ENCODE measurements at regions not wholly inside any gene's neighbourhood (a gene's known extent, or its start where the extent isn't known, plus 50 kb on each side); places are given as distances from the start of the nearest gene placed in this dataset.
"Not testable (repeated sequence)": the region's sequence is repeated elsewhere in the genome, so short reads cannot be mapped to it uniquely, and the experiment has no call there.

DNA sequence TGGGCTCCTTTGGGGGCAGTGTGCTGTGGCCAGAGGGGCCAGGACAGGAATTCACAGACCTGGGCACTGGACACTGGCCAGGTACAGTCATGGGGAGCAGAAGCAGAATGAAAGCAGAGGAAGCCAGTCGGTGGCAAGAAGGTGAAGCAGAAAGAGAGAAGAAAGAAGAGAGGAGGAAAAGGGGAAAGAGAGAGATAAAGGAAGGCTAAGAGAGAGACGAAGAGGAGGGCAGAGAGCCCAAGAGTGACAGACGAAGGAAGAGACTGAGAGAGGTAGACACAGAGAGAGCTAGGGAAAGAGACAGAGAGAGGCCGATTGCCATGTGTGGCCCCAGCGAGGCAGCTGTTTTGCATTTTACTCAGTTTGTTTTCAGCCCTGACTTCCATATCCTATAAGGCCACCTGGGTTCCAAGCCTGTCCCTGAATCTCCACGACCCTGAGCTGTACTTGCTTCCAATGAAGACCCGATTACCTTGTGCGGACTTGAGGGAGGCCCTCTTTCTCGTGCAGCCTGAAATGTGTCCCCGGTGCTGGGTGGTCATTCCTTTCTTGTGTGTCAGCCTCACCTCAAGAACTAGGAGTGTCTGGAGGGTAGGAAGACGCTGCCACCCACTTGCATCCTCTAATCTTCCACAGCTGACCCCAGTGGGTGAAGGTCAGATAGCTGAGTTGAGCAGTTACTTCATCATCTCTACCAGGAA lies 73.9 kb downstream of the LSM3 start:
- DNase-seq: no peak

- DNase-seq: no peak
Measured at GRCh38 chr3:14253022-14253706, 74.5 kb downstream of the LSM3 start.

- no peak for DNase-seq
Measured at GRCh38 chr3:14253707-14254382, 75.2 kb downstream of the LSM3 start.

GRCh38 chr3:14254812-14255702 lies 76.4 kb downstream of the LSM3 start:
- DNase-seq: no peak

DNA sequence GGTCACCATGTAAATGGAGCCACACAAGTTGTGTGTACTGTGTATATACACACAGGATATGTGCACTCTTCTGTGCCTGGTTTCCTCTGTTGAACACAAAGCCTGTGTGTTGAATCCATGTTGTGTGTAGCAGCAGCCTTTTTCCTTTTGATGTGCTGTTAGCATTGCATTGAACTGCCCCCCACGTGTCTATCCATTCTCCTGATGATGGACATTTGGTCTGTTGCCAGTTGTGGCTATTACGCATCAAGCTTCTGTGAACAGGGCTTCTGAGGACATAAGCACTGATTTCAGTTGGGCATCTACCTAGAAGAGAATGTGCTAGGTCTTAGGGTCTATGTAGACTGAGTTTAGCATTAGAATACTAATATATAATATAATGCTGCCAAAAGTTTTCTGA lies 77.4 kb downstream of the LSM3 start:
- no peak for DNase-seq

DNA sequence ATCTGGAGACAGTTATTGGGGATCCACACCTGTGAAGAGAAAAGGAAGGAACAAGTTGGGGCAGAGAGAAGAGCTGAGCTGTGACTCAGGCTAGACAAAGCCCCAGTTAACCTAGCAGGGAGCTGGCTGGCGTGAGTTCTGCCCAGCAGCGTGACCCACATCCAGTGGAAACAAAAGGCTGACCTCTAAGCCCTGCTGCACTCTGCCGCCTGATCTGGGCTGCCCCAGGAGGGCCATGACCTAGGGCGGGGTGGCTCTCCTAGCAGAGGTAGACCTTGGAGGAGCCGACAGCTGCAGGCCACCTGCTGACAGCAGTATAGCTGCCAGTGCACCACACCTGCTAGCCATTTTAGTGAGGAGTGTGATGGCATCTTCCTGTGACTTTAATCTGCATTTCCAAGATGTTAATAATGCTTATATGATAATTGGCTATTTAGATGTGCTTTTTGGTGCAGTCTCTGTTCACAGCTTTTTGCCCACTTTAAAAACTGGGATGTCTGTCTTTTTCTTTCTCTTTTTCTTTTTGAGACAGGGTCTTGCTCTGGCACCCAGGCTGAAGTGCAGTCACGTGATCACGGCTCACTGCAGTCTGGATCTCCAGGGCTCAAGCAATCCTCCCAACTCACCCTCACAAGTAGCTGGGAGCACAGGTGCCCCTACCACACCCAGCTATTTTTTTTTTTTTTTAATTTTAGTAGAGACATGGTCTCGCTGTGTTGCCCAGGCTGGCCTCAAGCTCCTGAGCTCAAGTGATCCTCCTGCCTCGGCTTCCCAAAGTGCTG lies 78.1 kb downstream of the LSM3 start:
- no peak for DNase-seq

DNA sequence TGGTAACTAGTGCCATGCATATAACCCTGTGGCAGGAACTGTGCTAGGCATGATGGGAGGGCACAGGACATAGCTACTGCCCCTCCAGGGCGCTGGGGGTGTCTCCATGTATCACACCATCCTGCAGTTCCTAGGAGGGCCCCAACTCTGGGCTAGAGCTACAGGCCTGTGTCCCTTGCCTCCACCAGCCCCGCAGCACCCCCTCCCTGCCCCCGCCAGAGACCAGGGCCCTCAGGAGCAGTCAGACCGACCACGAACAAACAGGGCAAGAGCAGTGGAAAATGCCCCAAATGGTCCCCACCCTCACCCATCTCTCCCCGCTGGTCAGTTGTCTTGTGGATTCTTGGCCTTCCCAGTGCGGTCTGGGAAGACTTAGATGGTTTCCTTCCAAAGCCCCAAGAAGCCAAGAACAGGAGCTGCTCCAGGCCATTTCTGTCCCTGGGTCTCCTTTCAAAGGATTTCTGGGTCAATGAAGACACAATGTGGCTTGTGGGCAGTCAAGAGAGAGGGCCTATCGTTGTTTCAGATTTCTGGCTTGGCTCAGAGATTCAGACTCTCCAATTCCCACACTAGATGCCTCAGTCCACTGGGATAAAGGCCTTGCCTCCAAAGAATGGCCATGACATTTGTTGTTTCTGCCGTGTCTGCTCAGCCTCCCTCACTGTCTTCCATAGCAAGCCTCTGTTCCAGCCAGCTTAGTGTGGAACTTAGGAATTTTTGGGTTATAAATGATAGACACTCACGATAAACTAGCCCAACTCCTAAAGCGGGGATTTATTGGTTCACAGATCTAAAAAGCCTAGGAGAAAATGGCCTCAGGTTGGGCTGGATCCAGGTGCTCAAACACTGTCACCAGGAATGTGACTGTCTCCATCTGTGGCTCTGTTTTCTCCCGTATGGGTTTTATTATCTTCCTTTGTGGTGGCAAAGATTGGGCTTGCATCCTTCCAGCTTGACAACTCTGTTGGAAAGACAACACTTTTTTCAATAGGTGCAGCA lies 80.6 kb downstream of the LSM3 start:
- DNase-seq: no peak

DNA sequence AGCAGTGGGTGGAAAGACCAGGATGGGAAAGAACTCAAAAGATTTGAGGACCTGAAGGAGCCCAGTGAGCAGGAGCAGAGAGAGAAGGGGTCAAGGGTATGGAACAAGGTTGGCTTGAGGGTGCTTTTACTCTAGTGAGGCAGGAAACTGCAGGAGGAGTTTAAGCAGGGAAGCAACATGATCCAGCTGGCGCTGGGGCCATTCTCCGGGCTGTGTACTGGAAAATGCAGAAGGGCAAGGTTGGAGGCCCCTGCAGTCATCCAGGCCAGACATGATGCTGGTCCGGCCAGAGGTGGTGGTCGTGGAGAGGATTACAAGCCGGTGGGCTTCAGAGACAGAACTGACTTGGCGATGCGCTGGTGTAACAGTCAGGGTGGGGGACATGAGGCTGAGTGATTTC lies 81.8 kb downstream of the LSM3 start:
- DNase-seq: no peak

DNA sequence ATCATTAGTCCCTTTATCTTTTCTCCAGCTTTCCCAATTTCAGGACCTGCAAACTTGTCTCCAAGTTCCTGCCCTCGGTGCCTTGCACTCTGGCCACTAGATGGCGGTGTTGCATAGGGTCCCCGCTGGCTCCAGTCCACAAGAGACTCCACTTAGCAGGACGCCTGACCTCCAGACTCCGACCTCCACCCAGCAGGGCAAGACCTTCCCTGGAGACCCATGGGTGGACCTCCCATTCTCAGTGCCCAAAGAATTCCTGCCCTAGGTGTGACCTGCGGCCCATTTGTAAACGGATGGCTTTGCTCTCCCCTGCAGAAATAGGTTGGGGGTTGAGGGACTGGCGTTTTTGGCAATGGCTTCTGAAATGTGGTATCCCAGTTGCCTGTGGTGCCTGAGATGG lies 82.6 kb downstream of the LSM3 start:
- DNase-seq: peak; percentile 74 to 81

DNA sequence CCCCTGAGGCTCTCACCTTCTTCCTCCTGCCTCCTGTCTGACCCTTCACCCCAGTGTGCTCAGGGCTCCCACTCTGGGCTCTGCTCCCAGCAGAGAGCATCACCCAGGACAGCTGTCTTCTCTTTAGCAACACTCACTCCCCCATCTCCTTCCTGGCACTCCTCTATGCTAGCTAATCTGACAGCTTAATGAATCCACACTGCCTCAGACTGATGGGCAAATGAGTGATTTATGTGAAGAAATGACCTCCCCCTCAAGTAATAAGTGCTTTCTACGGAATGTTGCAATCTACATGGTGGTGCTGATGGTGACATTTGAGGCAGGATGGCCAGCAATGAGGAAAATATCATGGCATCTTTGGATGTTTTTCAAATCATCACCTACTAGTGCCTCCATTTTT lies 83.6 kb downstream of the LSM3 start:
- DNase-seq: peak; percentile 57 to 75

DNA sequence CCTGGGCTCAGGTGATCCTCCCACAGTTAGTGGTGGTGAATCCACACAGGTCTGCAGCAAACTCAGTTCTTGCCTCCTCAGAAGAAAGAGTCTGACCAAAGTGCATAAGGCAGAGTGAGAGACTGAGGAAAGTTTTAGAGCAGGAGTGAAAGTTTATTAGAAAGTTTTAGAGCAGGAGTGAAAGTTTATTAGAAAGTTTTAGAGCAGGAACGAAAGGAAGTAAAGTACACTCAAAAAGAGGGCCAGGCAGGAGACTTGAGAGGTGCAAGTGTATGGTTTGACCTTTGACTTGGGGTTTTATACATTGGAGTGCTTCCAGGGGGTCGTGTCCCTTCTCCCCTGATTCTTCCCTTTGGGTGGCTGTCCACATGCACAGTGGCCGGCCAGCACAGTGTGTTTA lies 84.2 kb downstream of the LSM3 start:
- no peak for DNase-seq

DNA sequence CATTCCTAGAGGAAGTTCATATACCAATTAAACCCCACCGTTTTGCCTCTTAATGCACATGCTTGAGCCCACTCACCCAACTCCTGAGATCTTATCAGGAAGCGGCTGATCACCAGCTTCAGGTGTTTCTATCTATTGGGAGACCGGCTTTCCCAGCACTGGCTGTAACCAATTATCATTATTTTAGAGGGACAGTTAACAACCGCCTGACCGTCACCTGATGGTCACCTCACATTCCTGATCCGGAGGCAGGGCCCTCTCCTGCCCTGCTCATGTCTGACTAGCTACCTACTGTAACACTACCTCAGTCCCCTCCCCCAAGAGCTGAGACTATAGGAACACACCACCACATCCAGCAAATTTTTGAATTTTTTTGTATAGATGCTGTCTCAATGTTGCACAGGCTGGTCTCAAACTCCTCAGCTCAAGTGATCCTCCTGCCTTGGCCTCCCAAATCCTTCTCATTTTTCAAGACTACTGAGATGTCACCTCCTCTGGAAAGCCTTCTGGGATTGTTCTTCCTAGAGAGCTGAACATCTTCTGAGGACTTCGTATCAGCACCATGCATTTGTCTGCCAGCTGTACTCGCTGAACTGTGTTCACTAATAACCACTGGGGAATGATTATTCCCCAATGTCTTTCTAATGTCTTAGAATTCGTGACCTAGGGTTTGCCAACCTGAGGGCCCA lies 84.8 kb downstream of the LSM3 start:
- no peak for DNase-seq

DNA sequence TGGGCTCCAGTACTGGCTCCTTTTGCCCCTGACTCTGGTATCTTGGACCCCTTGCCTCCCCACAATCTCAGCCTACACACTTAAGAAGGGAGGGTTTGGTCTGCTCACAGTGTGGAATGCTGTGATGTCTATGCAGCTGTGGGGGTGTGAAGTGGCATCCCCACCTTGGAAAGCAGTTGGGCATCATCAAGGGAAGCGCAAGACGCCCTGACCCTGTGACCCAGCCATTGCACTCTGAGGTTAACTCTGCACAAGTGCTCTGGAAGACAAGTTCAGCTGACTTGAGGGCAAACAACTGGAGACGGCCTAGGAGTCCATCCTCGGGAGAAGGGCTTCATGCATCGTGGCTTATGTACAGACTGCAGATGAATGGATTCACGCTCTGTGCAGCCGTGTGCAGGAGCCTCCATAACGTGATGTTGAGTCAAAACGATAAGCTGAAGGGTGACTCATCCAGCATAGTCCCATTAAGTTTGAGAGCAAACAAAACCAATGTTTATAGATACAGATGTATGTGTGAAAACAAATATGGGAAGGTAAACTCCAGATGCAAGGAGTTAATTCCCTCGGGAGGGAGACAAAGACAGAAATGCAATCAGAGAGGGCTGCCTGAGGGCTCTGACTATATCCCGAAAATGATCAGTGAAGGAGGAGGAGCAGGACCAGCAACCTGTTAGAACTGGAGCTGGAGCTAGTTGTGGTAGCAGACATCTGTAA lies 86.8 kb downstream of the LSM3 start:
- DNase-seq: no peak

DNA sequence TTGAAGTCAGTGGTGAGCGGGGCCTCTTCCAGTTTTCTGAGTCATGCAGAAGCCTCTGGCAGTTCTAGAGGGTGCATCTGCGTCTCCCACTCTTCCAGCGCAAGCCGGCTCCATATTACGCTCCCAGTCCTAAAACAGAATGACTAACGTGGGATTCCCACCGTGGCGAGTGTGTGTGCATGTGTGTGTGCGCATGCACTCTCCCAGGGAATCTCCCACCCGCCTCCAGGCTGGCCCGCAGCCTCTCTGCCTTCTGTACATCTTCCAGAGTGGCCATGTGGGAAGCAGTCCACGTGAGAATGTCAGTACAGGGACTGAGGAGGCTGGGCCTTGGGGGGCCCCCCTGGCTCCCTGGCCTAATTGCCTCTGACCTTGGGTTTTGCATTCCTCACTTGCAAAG lies 87.7 kb downstream of the LSM3 start:
- DNase-seq: no peak

DNA sequence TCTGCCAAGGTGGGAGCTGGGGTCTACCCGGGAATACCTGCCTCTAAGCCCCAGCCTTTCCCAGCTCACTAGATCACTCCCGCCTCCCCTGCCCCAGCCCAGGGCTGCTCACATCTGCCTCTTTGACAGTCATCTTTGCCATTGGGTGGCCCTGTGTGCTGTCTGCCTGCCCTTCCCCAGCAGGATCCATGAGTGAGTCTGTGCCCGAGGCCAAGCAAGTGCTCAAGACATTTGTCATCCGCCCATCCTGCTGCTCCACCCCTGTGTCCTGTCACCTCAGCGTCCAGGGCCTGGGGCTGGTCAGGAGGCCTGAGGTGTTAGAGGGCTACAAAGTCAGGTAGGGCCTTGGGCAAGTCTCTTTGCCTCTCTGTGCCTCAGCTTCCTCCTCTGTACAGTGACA lies 89.4 kb downstream of the LSM3 start:
- no peak for DNase-seq

DNA sequence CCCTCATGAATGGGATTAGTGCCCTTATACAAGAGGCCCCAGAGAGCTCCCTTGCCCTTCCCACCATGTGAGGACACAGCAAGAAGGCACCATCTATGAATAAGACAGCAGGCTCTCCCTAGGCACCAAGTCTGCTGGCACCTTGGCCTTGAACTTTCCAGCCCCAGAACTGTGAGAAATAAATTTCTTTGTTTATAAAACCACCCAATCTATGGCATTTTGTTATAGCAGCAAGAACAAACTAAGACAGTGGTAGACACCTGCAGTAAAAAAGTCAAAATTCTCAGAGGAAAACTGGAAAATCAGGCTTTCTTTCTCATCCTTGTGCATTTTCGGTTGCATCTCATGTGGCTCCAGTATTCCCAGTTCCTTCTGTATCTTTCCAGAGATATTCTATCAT lies 90.3 kb downstream of the LSM3 start:
- no peak for DNase-seq

DNA sequence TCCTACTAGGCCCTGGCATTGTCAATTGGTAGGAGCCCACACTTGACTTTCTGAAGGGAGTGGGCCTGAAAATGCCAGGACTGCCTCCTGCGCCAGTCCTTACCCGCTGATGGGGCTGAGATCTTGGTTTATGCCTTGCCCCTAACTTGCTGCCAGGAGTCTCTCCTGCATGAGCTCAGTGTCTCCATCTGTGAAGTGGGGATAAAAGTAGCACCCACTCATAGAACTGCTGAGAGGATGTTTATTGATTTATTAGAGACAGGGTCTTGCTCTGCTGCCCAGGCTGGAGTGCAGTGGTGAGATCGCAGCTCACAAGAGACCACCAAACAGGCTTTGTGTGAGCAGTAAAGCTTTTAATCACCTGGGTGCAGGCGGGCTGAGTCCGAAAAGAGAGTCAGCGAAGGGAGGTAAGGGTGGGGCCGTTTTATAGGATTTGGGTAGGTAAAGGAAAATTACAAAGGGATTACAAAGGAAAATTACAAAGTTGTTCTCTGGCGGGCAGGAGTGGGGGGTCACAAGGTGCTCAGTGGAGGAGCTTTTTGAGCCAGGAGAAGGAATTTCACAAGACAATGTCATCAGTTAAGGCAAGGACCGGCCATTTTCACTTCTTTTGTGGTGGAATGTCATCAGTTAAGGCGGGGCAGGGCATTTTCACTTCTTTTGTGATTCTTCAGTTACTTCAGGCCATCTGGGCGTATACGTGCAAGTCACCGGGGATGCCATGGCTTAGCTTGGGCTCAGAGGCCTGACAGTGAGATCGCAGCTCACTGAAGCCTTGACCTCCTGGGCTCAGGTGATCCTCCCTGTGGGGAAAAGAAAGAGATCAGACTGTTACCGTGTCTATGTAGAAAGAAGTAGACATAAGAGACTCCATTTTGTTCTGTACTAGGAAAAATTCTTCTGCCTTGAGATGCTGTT lies 93.7 kb downstream of the LSM3 start:
- not testable (repeated sequence) for DNase-seq

All from right lung (tissue), 2 donors.